HEK293 (cell line): ENCODE measurements at regions not wholly inside any gene's neighbourhood (a gene's known extent, or its start where the extent isn't known, plus 50 kb on each side); places are given as distances from the start of the nearest gene placed in this dataset.

Experiments used
- CTCF ChIA-PET: fragments of 350-600 bp; formaldehyde crosslinking; extraction: SDS; loops from one replicate; lab custom pipeline; 2021; ENCODE audit warnings: antibody characterized with exemption; lab: Yijun Ruan, JAX
- POLR2A ChIA-PET: fragments of 300-600 bp; formaldehyde crosslinking; extraction: SDS; loops from one replicate; lab custom pipeline; 2020; ENCODE audit warnings: antibody characterized with exemption, inconsistent platforms; lab: Yijun Ruan, JAX
- H3K27ac ChIP-seq: fragments of 200-500 bp; sonication (Bioruptor generic); 2 replicates; pipeline ENCODE4 v1.5.1; 2014; ENCODE audit warnings: low read depth, low read length, control low read depth, inconsistent platforms; ENCODE audit errors: extremely low read depth
- H3K36me3 ChIP-seq, 2 experiments: fragments of 200-500 bp in 1 of 2; sonication (Bioruptor generic) in 1 of 2; 1 replicate in 1 of 2; 2 replicates in 1 of 2; pipeline ENCODE4 v1.5.1; 2014 to 2017; ENCODE audit warnings: inconsistent platforms in 2 of 2, low read length in 2 of 2; ENCODE audit not compliant: control insufficient read depth in 2 of 2, insufficient read depth in 1 of 2
- H3K4me1 ChIP-seq: fragments of 200-500 bp; sonication (Bioruptor generic); 2 replicates; pipeline ENCODE4 v1.5.1; 2014; ENCODE audit warnings: mild to moderate bottlenecking, low read length, inconsistent platforms; ENCODE audit not compliant: control insufficient read depth, insufficient read depth
- H3K4me3 ChIP-seq: 2 replicates; pipeline ENCODE4 v1.5.1; 2011; ENCODE audit warnings: low read depth, mild to moderate bottlenecking, control low read depth, low read length, moderate library complexity
- H3K9me3 ChIP-seq: fragments of 200-500 bp; sonication (Bioruptor generic); 2 replicates; pipeline ENCODE4 v1.5.1; 2014; ENCODE audit warnings: low read depth, low read length, inconsistent platforms; ENCODE audit not compliant: control insufficient read depth, insufficient read depth
- BCL11A ChIP-seq: fragments of 450-650 bp; formaldehyde crosslinking; IDR thresholded peaks from 2 replicates; pipeline ENCODE4 v1.5.1; 2016; ENCODE audit warnings: low read depth, missing biosample characterization, missing genetic modification characterization
- KLF1 ChIP-seq: fragments of 450-650 bp; formaldehyde crosslinking; IDR thresholded peaks from 2 replicates; pipeline ENCODE4 v1.5.1; 2016; ENCODE audit warnings: missing biosample characterization, missing genetic modification characterization
- MEIS1 ChIP-seq: sonication (generic); formaldehyde crosslinking; IDR thresholded peaks from 2 replicates; pipeline ENCODE4 v1.8.1; 2022; ENCODE audit warnings: missing genetic modification reagents, mild to moderate bottlenecking, borderline replicate concordance
- SP3 ChIP-seq: fragments of 450-650 bp; formaldehyde crosslinking; IDR thresholded peaks from 2 replicates; pipeline ENCODE4 v1.5.1; 2016; ENCODE audit warnings: missing biosample characterization, missing genetic modification characterization
- TRIM28 ChIP-seq: IDR thresholded peaks from 2 replicates; pipeline ENCODE4 v1.6.1; 2011; ENCODE audit warnings: low read length, control low read depth, borderline replicate concordance
- ZBTB17 ChIP-seq: fragments of 450-650 bp; formaldehyde crosslinking; IDR thresholded peaks from 2 replicates; pipeline ENCODE4 v1.5.1; 2016; ENCODE audit warnings: missing biosample characterization, missing genetic modification characterization
- ZBTB20 ChIP-seq: fragments of 450-650 bp; formaldehyde crosslinking; IDR thresholded peaks from 2 replicates; pipeline ENCODE4 v1.5.1; 2016; ENCODE audit warnings: missing biosample characterization, missing genetic modification characterization
- ZNF148 ChIP-seq: fragments of 450-650 bp; formaldehyde crosslinking; IDR thresholded peaks from 2 replicates; pipeline ENCODE4 v1.5.0; 2017; ENCODE audit warnings: missing biosample characterization, missing genetic modification characterization, borderline replicate concordance
- ZNF169 ChIP-seq: fragments of 450-650 bp; formaldehyde crosslinking; IDR thresholded peaks from 2 replicates; pipeline ENCODE4 v1.5.1; 2016; ENCODE audit warnings: missing biosample characterization, missing genetic modification characterization
- ZNF324 ChIP-seq: fragments of 450-650 bp; formaldehyde crosslinking; IDR thresholded peaks from 2 replicates; pipeline ENCODE4 v1.5.1; 2016; ENCODE audit warnings: missing biosample characterization, missing genetic modification characterization
- ZNF354C ChIP-seq: fragments of 450-650 bp; formaldehyde crosslinking; IDR thresholded peaks from 2 replicates; pipeline ENCODE4 v1.5.1; 2016; ENCODE audit warnings: missing biosample characterization, missing genetic modification characterization, low read depth, borderline replicate concordance
- ZNF404 ChIP-seq: fragments of 450-650 bp; formaldehyde crosslinking; IDR thresholded peaks from 2 replicates; pipeline ENCODE4 v1.5.1; 2017; ENCODE audit warnings: missing biosample characterization, missing genetic modification characterization
- ZNF501 ChIP-seq: fragments of 450-650 bp; formaldehyde crosslinking; IDR thresholded peaks from 2 replicates; pipeline ENCODE4 v1.5.1; 2016; ENCODE audit warnings: missing biosample characterization, missing genetic modification characterization
- ZNF521 ChIP-seq: fragments of 450-650 bp; formaldehyde crosslinking; IDR thresholded peaks from 2 replicates; pipeline ENCODE4 v1.5.1; 2017; ENCODE audit warnings: missing biosample characterization, mild to moderate bottlenecking, missing genetic modification characterization
- ZNF555 ChIP-seq: fragments of 450-650 bp; formaldehyde crosslinking; conservative IDR thresholded peaks from 2 replicates; pipeline ENCODE4 v1.5.1; 2017; ENCODE audit warnings: missing biosample characterization, mild to moderate bottlenecking, missing genetic modification characterization, inconsistent platforms
- ZNF624 ChIP-seq: fragments of 450-650 bp; formaldehyde crosslinking; IDR thresholded peaks from 2 replicates; pipeline ENCODE4 v1.5.1; 2017; ENCODE audit warnings: missing biosample characterization, missing genetic modification characterization
- ZNF660 ChIP-seq: fragments of 450-650 bp; IDR thresholded peaks from 2 replicates; pipeline ENCODE4 v1.5.1; 2018; ENCODE audit warnings: missing biosample characterization, mild to moderate bottlenecking, missing genetic modification characterization
- ZNF777 ChIP-seq: fragments of 450-650 bp; formaldehyde crosslinking; IDR thresholded peaks from 2 replicates; pipeline ENCODE4 v1.5.1; 2017; ENCODE audit warnings: missing biosample characterization, missing genetic modification characterization, borderline replicate concordance
- TF ChIP-seq, protein P1 (sequence below): fragments of 450-650 bp; formaldehyde crosslinking; IDR thresholded peaks from 2 replicates; pipeline ENCODE4 v1.5.1; 2016; ENCODE audit warnings: missing biosample characterization, missing genetic modification characterization
- TF ChIP-seq, protein P2 (sequence below): fragments of 450-650 bp; formaldehyde crosslinking; IDR thresholded peaks from 2 replicates; pipeline ENCODE4 v1.5.1; 2017; ENCODE audit warnings: missing biosample characterization, mild to moderate bottlenecking, missing genetic modification characterization, moderate library complexity
- TF ChIP-seq, protein P3 (sequence below): fragments of 450-650 bp; formaldehyde crosslinking; IDR thresholded peaks from 2 replicates; pipeline ENCODE4 v1.5.1; 2016; ENCODE audit warnings: missing biosample characterization, missing genetic modification characterization

DNA sequence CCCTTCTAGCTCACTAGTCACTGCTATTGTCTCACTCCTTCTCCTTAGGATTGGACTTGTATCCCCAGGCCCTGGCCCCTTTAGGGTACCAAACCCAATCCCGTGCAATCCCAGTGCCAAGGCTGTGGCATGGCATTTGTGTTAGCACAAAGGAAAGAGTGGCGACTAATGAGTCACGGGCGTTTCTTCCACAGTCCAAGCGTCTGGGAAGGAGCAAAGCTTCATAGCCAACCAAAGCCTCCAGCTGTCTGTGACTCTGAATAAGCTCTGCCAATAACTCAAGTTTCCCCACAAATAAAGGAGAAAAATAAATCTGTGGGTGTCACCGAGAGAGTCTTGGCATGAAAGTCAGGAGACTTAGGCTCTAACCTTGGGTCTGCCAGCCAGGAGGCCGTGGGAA, 54.6 kb upstream of the COX10 start (continued):
- no peak for TF ChIP-seq ZNF148
- no peak for TF ChIP-seq KLF1
- TF ChIP-seq ZNF660, result no peak
- TF ChIP-seq, protein P1, sequence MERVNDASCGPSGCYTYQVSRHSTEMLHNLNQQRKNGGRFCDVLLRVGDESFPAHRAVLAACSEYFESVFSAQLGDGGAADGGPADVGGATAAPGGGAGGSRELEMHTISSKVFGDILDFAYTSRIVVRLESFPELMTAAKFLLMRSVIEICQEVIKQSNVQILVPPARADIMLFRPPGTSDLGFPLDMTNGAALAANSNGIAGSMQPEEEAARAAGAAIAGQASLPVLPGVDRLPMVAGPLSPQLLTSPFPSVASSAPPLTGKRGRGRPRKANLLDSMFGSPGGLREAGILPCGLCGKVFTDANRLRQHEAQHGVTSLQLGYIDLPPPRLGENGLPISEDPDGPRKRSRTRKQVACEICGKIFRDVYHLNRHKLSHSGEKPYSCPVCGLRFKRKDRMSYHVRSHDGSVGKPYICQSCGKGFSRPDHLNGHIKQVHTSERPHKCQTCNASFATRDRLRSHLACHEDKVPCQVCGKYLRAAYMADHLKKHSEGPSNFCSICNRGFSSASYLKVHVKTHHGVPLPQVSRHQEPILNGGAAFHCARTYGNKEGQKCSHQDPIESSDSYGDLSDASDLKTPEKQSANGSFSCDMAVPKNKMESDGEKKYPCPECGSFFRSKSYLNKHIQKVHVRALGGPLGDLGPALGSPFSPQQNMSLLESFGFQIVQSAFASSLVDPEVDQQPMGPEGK, result no peak
- TF ChIP-seq ZBTB17 (tag by site-specific recombination), result no peak
- no peak for TF ChIP-seq ZNF777 (tag by site-specific recombination)
- TF ChIP-seq ZNF324, result no peak
- TF ChIP-seq MEIS1 (CRISPR knock-in tag), result no peak

GRCh38 chr17:14015271-14015670, 54.0 kb upstream of the COX10 start:
- CTCF ChIA-PET, result interaction anchor here (0.6 kb wide), 1 partner anchor 9 kb away, joined by 3 read pairs; no protein-coding TSS in a partner anchor
- H3K4me3 ChIP-seq, result no peak overlapping the region
- no peaks in the 10 kb centered on the region for H3K36me3 ChIP-seq
- H3K4me1 ChIP-seq, result no peaks in the 10 kb centered on the region
- POLR2A ChIA-PET, result no interaction called here
- TF ChIP-seq ZNF624 (no peak), ZNF169 (tag by site-specific recombination) (no peak), ZNF354C (tag by site-specific recombination) (no peak), ZNF501 (tag by site-specific recombination) (no peak), TRIM28 (no peak), ZNF404 (tag by site-specific recombination) (no peak), BCL11A (tag by site-specific recombination) (no peak), ZNF555 (tag by site-specific recombination) (no peak), SP3 (tag by site-specific recombination) (no peak), ZNF324 (no peak), ZNF521 (tag by site-specific recombination) (no peak), ZBTB20 (no peak), KLF1 (no peak)
- TF ChIP-seq, protein P2, sequence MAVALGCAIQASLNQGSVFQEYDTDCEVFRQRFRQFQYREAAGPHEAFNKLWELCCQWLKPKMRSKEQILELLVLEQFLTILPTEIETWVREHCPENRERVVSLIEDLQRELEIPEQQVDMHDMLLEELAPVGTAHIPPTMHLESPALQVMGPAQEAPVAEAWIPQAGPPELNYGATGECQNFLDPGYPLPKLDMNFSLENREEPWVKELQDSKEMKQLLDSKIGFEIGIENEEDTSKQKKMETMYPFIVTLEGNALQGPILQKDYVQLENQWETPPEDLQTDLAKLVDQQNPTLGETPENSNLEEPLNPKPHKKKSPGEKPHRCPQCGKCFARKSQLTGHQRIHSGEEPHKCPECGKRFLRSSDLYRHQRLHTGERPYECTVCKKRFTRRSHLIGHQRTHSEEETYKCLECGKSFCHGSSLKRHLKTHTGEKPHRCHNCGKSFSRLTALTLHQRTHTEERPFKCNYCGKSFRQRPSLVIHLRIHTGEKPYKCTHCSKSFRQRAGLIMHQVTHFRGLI (tag by site-specific recombination), result no peak
- TF ChIP-seq, protein P3, sequence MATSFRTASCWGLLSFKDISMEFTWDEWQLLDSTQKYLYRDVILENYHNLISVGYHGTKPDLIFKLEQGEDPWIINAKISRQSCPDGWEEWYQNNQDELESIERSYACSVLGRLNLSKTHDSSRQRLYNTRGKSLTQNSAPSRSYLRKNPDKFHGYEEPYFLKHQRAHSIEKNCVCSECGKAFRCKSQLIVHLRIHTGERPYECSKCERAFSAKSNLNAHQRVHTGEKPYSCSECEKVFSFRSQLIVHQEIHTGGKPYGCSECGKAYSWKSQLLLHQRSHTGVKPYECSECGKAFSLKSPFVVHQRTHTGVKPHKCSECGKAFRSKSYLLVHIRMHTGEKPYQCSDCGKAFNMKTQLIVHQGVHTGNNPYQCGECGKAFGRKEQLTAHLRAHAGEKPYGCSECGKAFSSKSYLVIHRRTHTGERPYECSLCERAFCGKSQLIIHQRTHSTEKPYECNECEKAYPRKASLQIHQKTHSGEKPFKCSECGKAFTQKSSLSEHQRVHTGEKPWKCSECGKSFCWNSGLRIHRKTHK, result no peak
- no peak overlapping the region for H3K27ac ChIP-seq
- H3K9me3 ChIP-seq, result no peaks in the 10 kb centered on the region
